Activated CD4-positive, alpha-beta memory T cell treated with anti-CD3 and anti-CD28 coated beads for 36 hours (primary cell): ENCODE measurements at regions not wholly inside any gene's neighbourhood (a gene's known extent, or its start where the extent isn't known, plus 50 kb on each side); places are given as distances from the start of the nearest gene placed in this dataset.
"Not testable (repeated sequence)": the region's sequence is repeated elsewhere in the genome, so short reads cannot be mapped to it uniquely, and the experiment has no call there.

ENCODE experiments used
- CTCF ChIA-PET: fragments of 350-600 bp; sonication (Branson Sonifier 250); formaldehyde crosslinking; loops from one replicate; lab custom pipeline; 2021; ENCODE audit warnings: antibody characterized with exemption, inconsistent platforms; lab: Charles Lee
- POLR2A ChIA-PET: fragments of 350-600 bp; sonication (Branson Sonifier 250); formaldehyde crosslinking; loops from one replicate; lab custom pipeline; 2021; ENCODE audit warnings: antibody characterized with exemption; lab: Charles Lee
- DNase-seq: peaks from one replicate; pipeline ENCODE4 v3.0.0-alpha.2; 2020
- H3K27ac Mint-ChIP-seq: one replicate; pipeline ENCODE4 v1.8.0; 2021; ENCODE audit warnings: mixed read lengths
- H3K27me3 Mint-ChIP-seq: one replicate; pipeline ENCODE4 v1.8.0; 2021; ENCODE audit warnings: mixed read lengths
- H3K36me3 Mint-ChIP-seq: one replicate; pipeline ENCODE4 v1.8.0; 2021; ENCODE audit warnings: mixed read lengths
- H3K4me1 Mint-ChIP-seq: one replicate; pipeline ENCODE4 v1.8.0; 2021; ENCODE audit warnings: low read depth, mixed read lengths
- H3K4me3 Mint-ChIP-seq: one replicate; pipeline ENCODE4 v1.8.0; 2021; ENCODE audit warnings: mild to moderate bottlenecking, mixed read lengths
- H3K9me3 Mint-ChIP-seq: one replicate; pipeline ENCODE4 v1.8.0; 2021; ENCODE audit warnings: mixed read lengths
- intact Hi-C: fragments of 100-400 bp; cut with micrococcal nuclease; formaldehyde crosslinking; loops from one replicate; pipeline ENCODE4 v1.15.1; 2023

GRCh38 chr4:186840222-186840701 lies 116.6 kb upstream of the FAT1 start:
- DNase-seq, result no peak
- ChIA-PET CTCF (no interaction called here), POLR2A (no interaction called here)
- H3K27ac Mint-ChIP-seq, result no peak overlapping the region
- no peaks in the 10 kb centered on the region for H3K27me3 Mint-ChIP-seq
- H3K4me3 Mint-ChIP-seq, result no peak overlapping the region
- no peaks in the 10 kb centered on the region for H3K4me1 Mint-ChIP-seq
- no peaks in the 10 kb centered on the region for H3K36me3 Mint-ChIP-seq
- peaks cover 4% of the 10 kb centered on the region for H3K9me3 Mint-ChIP-seq
- intact Hi-C loops, result no loop called here

GRCh38 chr4:186840771-186841301 lies 117.2 kb upstream of the FAT1 start:
- ChIA-PET POLR2A (no interaction called here), CTCF (no interaction called here)
- Mint-ChIP-seq H3K4me1 (no peaks in the 10 kb centered on the region), H3K9me3 (peaks cover 4% of the 10 kb centered on the region), H3K4me3 (no peak overlapping the region), H3K27me3 (no peaks in the 10 kb centered on the region), H3K27ac (no peak overlapping the region), H3K36me3 (no peaks in the 10 kb centered on the region)
- no peak for DNase-seq
- intact Hi-C loops, result no loop called here

GRCh38 chr4:186844059-186844681 lies 120.5 kb upstream of the FAT1 start:
- CTCF ChIA-PET, result no interaction called here
- peaks cover 8% of the 10 kb centered on the region for H3K9me3 Mint-ChIP-seq
- DNase-seq, result no peak
- no peaks in the 10 kb centered on the region for H3K4me1 Mint-ChIP-seq
- no peak overlapping the region for H3K4me3 Mint-ChIP-seq
- intact Hi-C loops, result no loop called here
- no peak overlapping the region for H3K27ac Mint-ChIP-seq
- POLR2A ChIA-PET, result no interaction called here
- H3K36me3 Mint-ChIP-seq, result no peaks in the 10 kb centered on the region
- H3K27me3 Mint-ChIP-seq, result no peaks in the 10 kb centered on the region

GRCh38 chr4:186845137-186845842 lies 121.6 kb upstream of the FAT1 start:
- H3K36me3 Mint-ChIP-seq, result no peaks in the 10 kb centered on the region
- H3K4me1 Mint-ChIP-seq, result no peaks in the 10 kb centered on the region
- H3K27me3 Mint-ChIP-seq, result no peaks in the 10 kb centered on the region
- no peak overlapping the region for H3K4me3 Mint-ChIP-seq
- no peak overlapping the region for H3K27ac Mint-ChIP-seq
- DNase-seq, result no peak
- H3K9me3 Mint-ChIP-seq, result peaks cover 8% of the 10 kb centered on the region
- intact Hi-C loops, result no loop called here
- POLR2A ChIA-PET, result no interaction called here
- CTCF ChIA-PET, result no interaction called here

- no peaks in the 10 kb centered on the region for H3K36me3 Mint-ChIP-seq
- H3K27ac Mint-ChIP-seq, result no peak overlapping the region
- POLR2A ChIA-PET, result no interaction called here
- H3K27me3 Mint-ChIP-seq, result no peaks in the 10 kb centered on the region
- H3K4me3 Mint-ChIP-seq, result no peak overlapping the region
- intact Hi-C loops, result no loop called here
- DNase-seq, result no peak
- no peaks in the 10 kb centered on the region for H3K4me1 Mint-ChIP-seq
- CTCF ChIA-PET, result no interaction called here
- H3K9me3 Mint-ChIP-seq, result peaks cover 17% of the 10 kb centered on the region
Observed at GRCh38 chr4:186846426-186846825, 122.8 kb upstream of the FAT1 start.

GRCh38 chr4:186847429-186848131 lies 123.9 kb upstream of the FAT1 start:
- H3K4me1 Mint-ChIP-seq, H3K27ac Mint-ChIP-seq, POLR2A ChIA-PET, H3K36me3 Mint-ChIP-seq, intact Hi-C loops, CTCF ChIA-PET, H3K27me3 Mint-ChIP-seq, DNase-seq, H3K4me3 Mint-ChIP-seq: not testable (repeated sequence)
- H3K9me3 Mint-ChIP-seq, result peaks cover 21% of the 10 kb centered on the region

GRCh38 chr4:186848437-186848836 lies 124.8 kb upstream of the FAT1 start:
- Mint-ChIP-seq H3K4me3 (no peak overlapping the region), H3K36me3 (no peaks in the 10 kb centered on the region), H3K4me1 (no peaks in the 10 kb centered on the region), H3K9me3 (peaks cover 21% of the 10 kb centered on the region), H3K27ac (no peak overlapping the region), H3K27me3 (no peaks in the 10 kb centered on the region)
- intact Hi-C loops, result no loop called here
- DNase-seq, result no peak
- ChIA-PET CTCF (no interaction called here), POLR2A (no interaction called here)

GRCh38 chr4:186851291-186852072 lies 127.8 kb upstream of the FAT1 start:
- ChIA-PET POLR2A (no interaction called here), CTCF (no interaction called here)
- intact Hi-C loops, result no loop called here
- Mint-ChIP-seq H3K9me3 (peaks cover 21% of the 10 kb centered on the region), H3K4me3 (no peak overlapping the region), H3K4me1 (no peaks in the 10 kb centered on the region), H3K27ac (no peak overlapping the region), H3K27me3 (no peaks in the 10 kb centered on the region), H3K36me3 (no peaks in the 10 kb centered on the region)
- no peak for DNase-seq

GRCh38 chr4:186852073-186852420 lies 128.4 kb upstream of the FAT1 start:
- no peaks in the 10 kb centered on the region for H3K36me3 Mint-ChIP-seq
- CTCF ChIA-PET, result no interaction called here
- H3K4me1 Mint-ChIP-seq, result no peaks in the 10 kb centered on the region
- H3K4me3 Mint-ChIP-seq, result no peak overlapping the region
- POLR2A ChIA-PET, result no interaction called here
- peaks cover 19% of the 10 kb centered on the region for H3K9me3 Mint-ChIP-seq
- no peak overlapping the region for H3K27ac Mint-ChIP-seq
- no peak for DNase-seq
- H3K27me3 Mint-ChIP-seq, result no peaks in the 10 kb centered on the region
- intact Hi-C loops, result no loop called here

- ChIA-PET CTCF (interaction anchor here (0.6 kb wide), 1 partner anchor 1549 kb away, joined by 3 read pairs; no protein-coding TSS in a partner anchor), POLR2A (no interaction called here)
- H3K27me3 Mint-ChIP-seq, result no peaks in the 10 kb centered on the region
- H3K36me3 Mint-ChIP-seq, result no peaks in the 10 kb centered on the region
- no peaks in the 10 kb centered on the region for H3K4me1 Mint-ChIP-seq
- intact Hi-C loops, result no loop called here
- no peak overlapping the region for H3K27ac Mint-ChIP-seq
- H3K4me3 Mint-ChIP-seq, result no peak overlapping the region
- H3K9me3 Mint-ChIP-seq, result peaks cover 13% of the 10 kb centered on the region
- DNase-seq, result no peak
Observed at GRCh38 chr4:186852964-186853391, 129.3 kb upstream of the FAT1 start.

GRCh38 chr4:186854256-186854655 lies 130.6 kb upstream of the FAT1 start:
- CTCF ChIA-PET, result no interaction called here
- H3K36me3 Mint-ChIP-seq, result no peaks in the 10 kb centered on the region
- peaks cover 13% of the 10 kb centered on the region for H3K9me3 Mint-ChIP-seq

GRCh38 chr4:186855111-186855510 lies 131.5 kb upstream of the FAT1 start:
- CTCF ChIA-PET, result no interaction called here
- H3K4me1 Mint-ChIP-seq, result no peaks in the 10 kb centered on the region
- H3K9me3 Mint-ChIP-seq, result peaks cover 13% of the 10 kb centered on the region
- H3K27me3 Mint-ChIP-seq, result no peaks in the 10 kb centered on the region
- DNase-seq, result no peak
- no peak overlapping the region for H3K4me3 Mint-ChIP-seq
- intact Hi-C loops, result no loop called here
- H3K27ac Mint-ChIP-seq, result no peak overlapping the region
- no peaks in the 10 kb centered on the region for H3K36me3 Mint-ChIP-seq
- POLR2A ChIA-PET, result no interaction called here

More at GRCh38 chr4:186854256-186854655, 130.6 kb upstream of the FAT1 start:
- Mint-ChIP-seq H3K4me1 (no peaks in the 10 kb centered on the region), H3K27ac (no peak overlapping the region), H3K27me3 (no peaks in the 10 kb centered on the region), H3K4me3 (no peak overlapping the region)
- DNase-seq, result no peak
- intact Hi-C loops, result no loop called here
- POLR2A ChIA-PET, result no interaction called here
